Activated T-cell treated with anti-CD3 and anti-CD28 coated beads, Interleukin-2, amount 50 U/mL, for 72 hours (primary cell): ENCODE measurements at regions not wholly inside any gene's neighbourhood (a gene's known extent, or its start where the extent isn't known, plus 50 kb on each side); places are given as distances from the start of the nearest gene placed in this dataset.

Experiments
- ATAC-seq, 2 donors: fragments of 150-1000 bp; cut with Tn5 transposase; replicated peaks in 1 of 2; 2 replicates each; pipeline ENCODE4 v1.10.0; 2021; ENCODE audit warnings: moderate library complexity in 2 of 2, mild to moderate bottlenecking in 1 of 2
- DNase-seq, 2 donors: peaks; one replicate each; pipeline ENCODE4 v3.0.0; 2021 to 2022; ENCODE audit warnings: mixed read lengths in 1 of 2
- H3K27ac Mint-ChIP-seq: one replicate; pipeline ENCODE4 v1.8.0; 2022; ENCODE audit warnings: mild to moderate bottlenecking, moderate library complexity, mixed read lengths
- H3K27me3 Mint-ChIP-seq: one replicate; pipeline ENCODE4 v1.8.0; 2022; ENCODE audit warnings: low read depth, mixed read lengths
- H3K36me3 Mint-ChIP-seq, 2 donors: one replicate each; pipeline ENCODE4 v1.8.0; 2022; ENCODE audit warnings: mixed read lengths in 2 of 2, mild to moderate bottlenecking in 1 of 2; ENCODE audit not compliant: insufficient read depth in 2 of 2
- H3K4me1 Mint-ChIP-seq: one replicate; pipeline ENCODE4 v1.8.0; 2022; ENCODE audit warnings: low read depth, mixed read lengths
- H3K4me3 Mint-ChIP-seq, 2 donors: one replicate each; pipeline ENCODE4 v1.8.0; 2022; ENCODE audit warnings: mild to moderate bottlenecking in 2 of 2, mixed read lengths in 2 of 2, moderate library complexity in 2 of 2
- H3K9me3 Mint-ChIP-seq, 2 donors: one replicate each; pipeline ENCODE4 v1.8.0; 2022; ENCODE audit warnings: mixed read lengths in 2 of 2

DNA sequence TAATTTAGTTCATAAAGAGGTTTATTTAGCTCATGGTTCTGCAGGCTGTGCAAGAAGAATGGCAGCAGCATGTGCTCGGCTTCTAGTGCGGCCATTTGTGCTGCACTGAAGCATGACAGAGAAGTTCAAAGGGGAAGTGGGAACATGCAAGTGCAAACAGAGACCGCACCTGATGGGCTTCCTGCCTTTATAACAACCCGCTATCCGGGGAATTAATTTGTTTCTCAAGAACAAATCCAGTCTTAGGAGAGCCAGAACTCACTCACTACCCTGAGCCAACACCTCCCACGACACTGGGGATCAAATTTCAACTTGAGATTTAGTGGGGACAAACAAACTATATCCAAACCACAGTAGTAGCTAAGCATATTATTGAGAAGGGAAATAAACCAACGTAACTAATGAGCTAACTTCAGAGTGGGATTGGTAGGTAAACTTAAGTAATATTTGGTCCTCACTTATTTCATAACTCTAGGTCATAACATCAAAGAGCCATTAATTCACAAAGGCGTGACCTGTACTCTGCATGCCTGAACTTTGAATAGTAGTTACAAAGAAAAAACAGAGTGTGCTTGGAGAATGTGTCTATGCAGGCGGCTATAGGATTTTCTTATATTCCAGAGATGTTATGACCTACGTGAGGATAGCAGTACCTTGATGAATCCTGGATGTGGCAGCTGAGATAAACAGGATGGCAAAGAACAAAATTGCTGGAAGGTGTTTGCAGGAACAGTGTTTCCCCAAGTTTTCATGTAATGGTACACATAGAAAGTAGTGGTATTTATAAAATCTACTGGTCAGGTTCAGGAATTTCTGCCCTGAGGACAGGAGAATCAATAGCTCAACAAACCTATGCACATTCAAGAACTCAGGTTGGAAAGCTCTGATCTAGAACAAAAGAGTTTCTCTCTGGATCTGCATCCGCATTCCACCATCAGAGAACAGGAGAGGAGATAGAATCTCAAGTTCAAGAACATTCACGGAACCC is 845.9 kb upstream of the ID2 start:
- no peak for DNase-seq
- Mint-ChIP-seq H3K36me3 (peaks cover 4 to 20% of the 10 kb centered on the region in 2 donors), H3K27me3 (no peaks in the 10 kb centered on the region), H3K4me3 (no peak overlapping the region), H3K27ac (no peak overlapping the region), H3K4me1 (peaks cover 17% of the 10 kb centered on the region), H3K9me3 (peaks cover 2% of the 10 kb centered on the region in 2 donors)
- no peak for ATAC-seq

- Mint-ChIP-seq H3K9me3 (peaks cover 3 to 4% of the 10 kb centered on the region in 2 donors), H3K27ac (no peak overlapping the region), H3K27me3 (no peaks in the 10 kb centered on the region), H3K36me3 (peaks cover 6 to 22% of the 10 kb centered on the region in 2 donors), H3K4me3 (no peak overlapping the region), H3K4me1 (peaks cover 24% of the 10 kb centered on the region)
- no peak for ATAC-seq
- DNase-seq = no peak
Observed at GRCh38 chr2:7837237-7837760, 844.6 kb upstream of the ID2 start.

DNA sequence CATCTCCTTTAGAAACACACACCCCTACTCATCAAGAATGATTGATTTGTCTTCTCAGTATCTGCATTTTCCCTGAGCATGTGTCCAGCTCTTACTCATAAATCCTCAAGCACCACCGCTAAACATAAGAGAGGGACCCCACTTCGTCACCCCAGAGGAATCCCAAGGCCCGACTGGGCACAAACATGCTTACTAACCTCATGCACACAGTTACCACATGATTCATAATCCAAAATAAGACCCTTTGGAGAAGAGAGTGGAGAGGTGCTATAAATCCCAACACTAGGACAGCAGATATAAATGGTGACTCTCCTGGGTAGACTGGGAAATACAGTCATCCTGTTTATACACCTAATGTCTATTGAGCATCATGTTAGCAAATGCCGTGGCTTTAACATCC is 843.2 kb upstream of the ID2 start:
- Mint-ChIP-seq H3K4me1 (peaks cover 28% of the 10 kb centered on the region), H3K4me3 (no peak overlapping the region), H3K27me3 (no peaks in the 10 kb centered on the region), H3K27ac (no peak overlapping the region), H3K9me3 (peaks cover 3 to 4% of the 10 kb centered on the region in 2 donors), H3K36me3 (peaks cover 6 to 21% of the 10 kb centered on the region in 2 donors)
- ATAC-seq = no peak
- DNase-seq = no peak

- H3K4me1 Mint-ChIP-seq = peaks cover 48% of the 10 kb centered on the region
- DNase-seq (no peak), ATAC-seq (no peak)
- H3K27me3 Mint-ChIP-seq = no peaks in the 10 kb centered on the region
- peaks cover 3 to 4% of the 10 kb centered on the region in 2 donors for H3K9me3 Mint-ChIP-seq
- peaks cover 5 to 14% of the 10 kb centered on the region in 2 donors for H3K36me3 Mint-ChIP-seq
- H3K27ac Mint-ChIP-seq = no peak overlapping the region
- no peak overlapping the region for H3K4me3 Mint-ChIP-seq
Observed at GRCh38 chr2:7840651-7841380, 841.0 kb upstream of the ID2 start.

GRCh38 chr2:7841751-7842150 is 840.1 kb upstream of the ID2 start:
- ATAC-seq (no peak), DNase-seq (no peak)
- Mint-ChIP-seq H3K9me3 (peaks cover 1 to 2% of the 10 kb centered on the region in 2 donors), H3K27me3 (no peaks in the 10 kb centered on the region), H3K4me1 (peaks cover 54% of the 10 kb centered on the region), H3K4me3 (no peak overlapping the region), H3K36me3 (peaks cover 2 to 12% of the 10 kb centered on the region in 2 donors), H3K27ac (no peak overlapping the region)

DNA sequence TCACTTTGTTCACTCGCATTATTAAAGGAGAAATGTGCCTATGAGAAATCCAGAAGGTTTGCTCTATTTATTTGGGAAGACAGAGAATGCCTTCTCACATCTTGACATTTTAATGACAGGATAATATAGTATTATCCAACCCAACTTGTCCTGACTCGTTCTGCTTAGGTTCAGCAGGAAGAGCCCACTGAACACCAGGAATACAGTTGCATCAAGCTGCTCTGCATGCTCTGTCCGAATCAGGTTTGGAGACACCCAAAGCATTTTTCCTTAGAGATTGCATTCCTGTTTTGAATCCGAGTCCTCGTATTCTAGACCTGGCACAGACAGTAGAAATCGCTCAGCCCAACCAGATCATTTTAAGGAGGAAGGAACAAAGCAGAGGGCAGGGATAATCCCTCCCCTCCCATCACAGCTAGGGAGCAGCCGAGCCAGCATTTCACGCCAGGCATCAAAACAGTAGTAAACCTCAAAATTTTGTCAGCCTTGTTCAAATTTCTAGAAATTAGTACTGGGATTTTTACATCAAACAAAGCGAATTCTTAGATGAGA is 837.4 kb upstream of the ID2 start:
- Mint-ChIP-seq H3K36me3 (peaks cover 9 to 15% of the 10 kb centered on the region in 2 donors), H3K4me1 (peaks cover 82% of the 10 kb centered on the region), H3K4me3 (no peak overlapping the region), H3K27ac (no peak overlapping the region), H3K27me3 (no peaks in the 10 kb centered on the region), H3K9me3 (peaks cover 1 to 2% of the 10 kb centered on the region in 2 donors)
- ATAC-seq (no peak), DNase-seq (no peak)

DNA sequence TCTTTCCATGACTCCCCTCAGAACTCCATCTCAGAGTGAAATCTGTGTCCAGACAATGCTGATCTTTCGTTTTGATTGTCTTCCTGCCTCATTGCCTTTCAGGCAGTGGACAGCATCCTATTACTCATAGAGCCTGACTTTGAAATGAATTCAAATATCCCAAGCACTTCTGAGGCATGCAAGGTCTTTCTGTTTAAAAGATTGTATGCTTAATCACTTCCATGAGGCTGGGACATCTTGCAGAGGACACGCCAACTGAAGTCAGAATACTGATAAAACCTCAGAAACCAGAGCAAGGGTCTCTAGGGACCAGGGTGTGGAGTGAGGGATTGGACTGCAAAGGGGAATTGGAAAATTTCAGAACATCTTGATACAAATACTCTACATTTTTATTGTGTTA is 836.5 kb upstream of the ID2 start:
- Mint-ChIP-seq H3K4me1 (peaks cover 90% of the 10 kb centered on the region), H3K36me3 (peaks cover 9 to 15% of the 10 kb centered on the region in 2 donors), H3K27ac (peak overlapping the region; percentile 30), H3K27me3 (no peaks in the 10 kb centered on the region), H3K9me3 (peaks cover 1 to 2% of the 10 kb centered on the region in 2 donors), H3K4me3 (peak overlapping the region in 1 of 2 donors; percentile 13)
- ATAC-seq = peak in 1 of 2 donors; percentile 13
- no peak for DNase-seq

DNA sequence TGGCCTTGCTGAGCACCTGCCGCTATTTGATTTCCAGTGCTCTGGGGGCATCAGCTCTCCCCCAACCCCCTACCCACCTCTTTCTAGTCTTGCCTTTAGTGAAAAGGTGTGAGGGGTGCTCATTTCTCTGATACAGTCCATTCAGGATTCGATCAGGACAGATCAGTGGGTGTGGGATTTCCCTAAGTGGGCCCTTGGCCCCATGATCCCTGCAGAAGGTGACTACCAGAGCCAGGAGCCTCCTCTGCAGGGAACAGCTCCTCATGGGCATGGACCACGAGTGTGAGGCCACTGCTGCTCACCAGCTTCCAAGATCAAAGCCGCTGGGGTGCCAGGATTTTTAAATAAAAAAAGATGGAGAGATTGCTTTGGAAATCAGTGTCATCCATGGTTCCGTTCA is 835.2 kb upstream of the ID2 start:
- H3K9me3 Mint-ChIP-seq = no peaks in the 10 kb centered on the region
- no peak for ATAC-seq
- H3K4me1 Mint-ChIP-seq = peaks cover 82% of the 10 kb centered on the region
- peak overlapping the region in 1 of 2 donors; percentile 88 for H3K4me3 Mint-ChIP-seq
- H3K36me3 Mint-ChIP-seq = peaks cover 7 to 8% of the 10 kb centered on the region in 2 donors
- H3K27me3 Mint-ChIP-seq = no peaks in the 10 kb centered on the region
- peak overlapping the region; percentile 99 for H3K27ac Mint-ChIP-seq
- DNase-seq = no peak

- peak overlapping the region; percentile 99 for H3K27ac Mint-ChIP-seq
- peaks cover 75% of the 10 kb centered on the region for H3K4me1 Mint-ChIP-seq
- DNase-seq = no peak
- ATAC-seq = peak in 1 of 2 donors; percentile 3
- peak overlapping the region; percentile 72 to 88 for H3K4me3 Mint-ChIP-seq
- H3K9me3 Mint-ChIP-seq = no peaks in the 10 kb centered on the region
- no peaks in the 10 kb centered on the region for H3K27me3 Mint-ChIP-seq
- peaks cover 7 to 8% of the 10 kb centered on the region in 2 donors for H3K36me3 Mint-ChIP-seq
Observed at GRCh38 chr2:7847321-7847720, 834.5 kb upstream of the ID2 start.

DNA sequence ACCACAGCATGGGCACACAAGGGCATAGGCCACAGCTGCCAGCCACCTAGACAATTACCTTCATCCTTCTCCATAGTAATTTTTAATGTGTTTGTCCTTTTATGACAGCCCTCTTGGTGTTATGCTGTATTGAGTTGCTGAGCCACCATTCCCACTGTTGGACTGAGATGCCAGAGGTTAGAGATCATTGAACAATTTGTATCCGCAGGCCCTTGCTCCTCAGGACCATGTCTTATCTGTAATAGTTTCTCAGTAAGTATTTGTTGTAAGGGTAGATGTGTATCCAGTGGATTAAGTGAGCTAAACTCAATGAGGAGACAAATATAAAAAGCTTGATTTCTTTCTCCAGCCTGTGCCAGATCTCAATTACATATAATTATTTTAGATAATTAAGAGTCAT is 832.8 kb upstream of the ID2 start:
- no peak for DNase-seq
- H3K9me3 Mint-ChIP-seq = no peaks in the 10 kb centered on the region
- no peak for ATAC-seq
- H3K4me3 Mint-ChIP-seq = peak overlapping the region in 1 of 2 donors; percentile 47
- H3K36me3 Mint-ChIP-seq = peaks cover 6 to 11% of the 10 kb centered on the region in 2 donors
- H3K27me3 Mint-ChIP-seq = no peaks in the 10 kb centered on the region
- peaks cover 62% of the 10 kb centered on the region for H3K4me1 Mint-ChIP-seq
- peak overlapping the region; percentile 99 for H3K27ac Mint-ChIP-seq

- ATAC-seq (no peak), DNase-seq (no peak)
- Mint-ChIP-seq H3K27ac (no peak overlapping the region), H3K4me1 (peaks cover 59% of the 10 kb centered on the region), H3K4me3 (no peak overlapping the region), H3K27me3 (no peaks in the 10 kb centered on the region), H3K36me3 (peaks cover 8 to 13% of the 10 kb centered on the region in 2 donors), H3K9me3 (no peaks in the 10 kb centered on the region)
Observed at GRCh38 chr2:7849531-7849930, 832.3 kb upstream of the ID2 start.

GRCh38 chr2:7852546-7852945 is 829.3 kb upstream of the ID2 start:
- peaks cover 44% of the 10 kb centered on the region for H3K4me1 Mint-ChIP-seq
- H3K4me3 Mint-ChIP-seq = no peak overlapping the region
- DNase-seq = no peak
- no peak overlapping the region for H3K27ac Mint-ChIP-seq
- H3K9me3 Mint-ChIP-seq = no peaks in the 10 kb centered on the region
- no peaks in the 10 kb centered on the region for H3K27me3 Mint-ChIP-seq
- ATAC-seq = no peak
- peaks cover 10 to 11% of the 10 kb centered on the region in 2 donors for H3K36me3 Mint-ChIP-seq
